Stimulated activated CD8-positive, alpha-beta memory T cell treated with anti-CD3 and anti-CD28 coated beads, Interleukin-12 subunit alpha, Interleukin-12 subunit beta, amount 100 ng/mL, for 1 hour (primary cell): ENCODE measurements at regions not wholly inside any gene's neighbourhood (a gene's known extent, or its start where the extent isn't known, plus 50 kb on each side); places are given as distances from the start of the nearest gene placed in this dataset.
"Not testable (repeated sequence)": the region's sequence is repeated elsewhere in the genome, so short reads cannot be mapped to it uniquely, and the experiment has no call there.

ENCODE experiments used
- DNase-seq: peaks from one replicate; pipeline ENCODE4 v3.0.0-alpha.2; 2020; ENCODE audit warnings: low read depth

DNA sequence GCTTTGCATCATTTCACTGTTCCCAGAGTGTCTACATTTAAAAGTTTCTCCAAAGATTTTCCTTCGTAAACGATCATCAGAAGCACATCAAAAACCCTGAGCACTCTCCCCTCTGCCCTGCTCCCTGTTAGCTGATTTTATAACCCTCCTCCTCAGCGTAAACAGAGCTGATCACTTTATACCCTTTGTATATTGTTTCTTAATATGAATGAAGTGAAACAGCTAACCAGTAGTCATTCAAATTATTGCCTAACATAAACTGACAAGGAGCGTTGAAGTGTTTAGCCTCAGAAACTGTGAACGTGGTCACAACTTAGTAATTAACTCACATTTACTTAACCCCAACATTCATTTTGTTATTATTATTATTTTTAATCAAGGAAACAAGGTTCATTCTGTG lies 160.0 kb upstream of the FOXF1 start:
- DNase-seq: no peak

DNA sequence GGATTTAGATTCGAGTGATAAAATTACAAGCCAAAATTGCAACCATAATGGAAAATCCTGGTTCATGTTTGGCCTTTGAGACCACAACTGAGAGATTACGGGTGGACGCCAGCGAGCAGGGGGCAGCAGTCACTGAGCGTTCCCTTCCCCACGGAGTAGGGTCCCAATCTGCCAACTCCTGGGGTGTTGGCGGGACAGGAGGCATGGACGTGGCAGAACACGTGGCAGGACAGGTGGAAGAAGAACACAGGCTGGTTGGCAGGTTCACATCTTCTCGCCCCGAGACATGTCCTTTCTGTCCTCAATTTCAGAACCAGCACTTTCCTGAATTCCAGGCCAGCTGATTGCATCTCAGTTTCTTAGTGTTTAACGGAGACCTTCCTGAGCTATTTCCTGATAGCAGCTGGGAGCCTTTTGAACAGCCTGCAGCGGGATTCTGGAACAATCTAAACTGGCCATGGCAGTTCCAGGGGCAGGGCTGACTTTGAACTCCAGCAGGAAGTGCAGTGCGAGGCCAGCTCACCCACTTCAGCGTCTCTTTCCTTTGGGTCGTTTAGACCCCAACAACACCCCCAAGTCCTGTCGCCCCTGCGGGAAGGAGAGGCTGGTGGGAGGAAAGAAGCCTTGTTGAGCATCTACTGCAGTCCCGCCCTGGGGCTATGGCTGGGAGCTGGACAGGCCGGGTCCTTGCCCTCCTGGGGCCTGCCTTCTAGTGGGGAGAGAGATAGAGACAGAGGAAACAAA lies 159.1 kb upstream of the FOXF1 start:
- no peak for DNase-seq

DNA sequence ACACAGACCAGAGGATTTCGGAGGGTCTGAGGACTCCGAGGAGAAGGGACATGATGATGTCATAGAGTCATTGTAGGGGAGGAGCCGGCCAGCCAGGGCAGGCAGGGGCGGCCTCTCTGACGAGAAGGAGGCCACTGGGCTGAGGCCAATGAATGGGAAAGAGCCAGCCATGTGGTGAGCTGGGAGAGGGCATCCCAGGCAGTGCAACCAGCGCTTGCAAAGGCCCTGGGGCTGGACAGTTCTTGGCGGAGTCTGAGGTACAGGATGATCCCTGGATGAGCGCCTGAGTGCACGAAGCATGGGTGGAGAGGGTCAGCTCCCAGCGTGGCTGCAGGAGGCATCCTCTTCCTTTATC lies 158.6 kb upstream of the FOXF1 start:
- not testable (repeated sequence) for DNase-seq

DNA sequence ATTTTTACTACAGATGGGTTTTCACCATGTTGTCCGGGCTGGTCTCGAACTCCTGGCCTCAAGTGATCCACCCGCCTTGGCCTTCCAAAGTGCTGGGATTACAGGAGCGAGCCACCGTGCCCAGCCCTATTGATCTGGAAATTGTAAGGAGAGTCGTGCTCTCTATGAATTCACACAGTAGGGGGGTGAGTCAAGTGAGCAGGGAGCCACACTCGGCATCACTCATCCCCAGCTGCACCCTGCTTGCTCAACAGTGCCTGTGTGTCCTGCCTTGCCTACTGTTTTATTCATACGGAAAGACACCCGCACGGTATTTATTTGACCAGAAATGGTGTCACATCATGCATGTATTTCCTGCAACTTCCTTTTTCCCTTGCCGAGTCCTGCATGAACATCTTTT lies 157.2 kb upstream of the FOXF1 start:
- DNase-seq: no peak

DNA sequence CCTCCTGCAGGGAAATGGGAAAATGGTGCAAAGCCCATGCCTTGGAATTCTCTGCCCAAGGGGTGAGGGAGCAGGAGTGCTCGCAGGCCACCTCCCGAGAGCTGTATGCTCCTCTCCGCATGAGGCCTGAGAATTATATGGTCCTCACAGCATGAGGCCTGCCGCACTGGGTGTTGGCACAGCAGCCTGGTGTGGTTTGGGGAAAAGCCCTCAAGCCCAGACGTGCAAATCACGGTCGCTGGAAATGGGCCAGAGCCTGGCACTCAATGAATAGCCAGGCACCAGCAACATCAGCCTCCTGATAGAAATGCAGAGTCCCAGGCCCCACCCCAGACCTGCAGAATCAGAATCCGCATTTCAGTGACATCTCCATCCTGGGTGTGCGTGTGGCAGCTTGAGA lies 156.4 kb upstream of the FOXF1 start:
- DNase-seq: no peak

DNA sequence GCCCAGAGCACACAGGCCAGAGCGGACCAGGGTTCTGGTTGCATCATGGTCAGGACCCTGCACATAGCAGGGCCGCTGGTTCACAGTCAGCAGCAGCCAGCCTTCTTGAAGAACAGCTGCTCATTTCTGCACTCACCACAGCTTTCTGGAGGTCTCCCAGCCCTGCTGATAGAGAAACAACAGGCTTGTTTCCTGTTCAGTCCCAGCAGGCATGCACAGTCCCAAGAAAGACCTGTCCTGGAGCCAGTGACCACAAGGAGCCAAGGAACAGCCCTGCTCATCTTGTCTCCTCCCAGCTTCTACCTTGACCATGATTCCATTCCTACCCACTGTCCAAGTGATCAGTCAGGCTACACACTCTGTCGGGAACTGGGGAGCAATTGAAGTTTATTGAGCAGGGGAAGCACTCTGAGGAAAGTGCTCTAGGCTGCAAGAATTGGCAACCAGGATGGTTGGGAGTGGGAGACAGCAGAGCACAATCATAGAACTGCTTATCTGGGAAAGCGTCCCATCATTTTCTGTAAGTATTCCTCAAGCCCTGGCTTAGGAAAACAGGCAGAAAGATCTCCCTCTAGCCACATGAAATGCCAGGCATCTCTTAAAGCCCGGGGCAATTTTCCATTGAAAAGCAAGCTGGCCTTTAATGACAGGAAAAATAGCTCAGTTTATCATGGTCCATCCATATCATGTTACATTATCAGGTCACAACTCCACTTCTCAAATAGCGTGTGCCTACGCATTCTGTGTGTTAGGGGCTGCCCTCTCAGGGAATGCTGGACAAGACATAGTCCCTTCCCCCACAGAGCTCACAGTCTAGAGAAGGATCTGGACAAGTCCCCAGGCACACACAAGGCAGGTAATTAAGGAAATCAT lies 155.4 kb upstream of the FOXF1 start:
- no peak for DNase-seq

GRCh38 chr16:86355531-86355930 lies 154.8 kb upstream of the FOXF1 start:
- DNase-seq: no peak

DNA sequence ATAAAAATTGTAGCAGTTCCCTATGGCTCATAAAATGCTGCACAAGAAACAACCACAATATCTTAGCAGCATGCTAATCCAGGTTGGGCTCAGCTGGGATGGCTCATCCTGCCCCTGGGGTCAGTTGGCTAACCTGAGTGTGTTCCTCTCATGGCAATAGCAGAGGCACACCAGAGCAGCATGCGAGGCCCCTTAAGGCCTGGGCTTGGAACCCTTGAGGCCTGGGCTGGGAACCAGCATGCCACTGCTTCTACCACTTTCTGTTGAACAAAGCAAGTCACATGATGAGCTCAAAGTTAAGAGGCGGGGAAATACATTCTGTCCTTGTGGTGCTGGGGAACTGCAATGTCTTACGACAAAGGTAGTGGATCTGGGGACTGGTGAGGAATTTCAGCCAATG lies 154.4 kb upstream of the FOXF1 start:
- no peak for DNase-seq

DNA sequence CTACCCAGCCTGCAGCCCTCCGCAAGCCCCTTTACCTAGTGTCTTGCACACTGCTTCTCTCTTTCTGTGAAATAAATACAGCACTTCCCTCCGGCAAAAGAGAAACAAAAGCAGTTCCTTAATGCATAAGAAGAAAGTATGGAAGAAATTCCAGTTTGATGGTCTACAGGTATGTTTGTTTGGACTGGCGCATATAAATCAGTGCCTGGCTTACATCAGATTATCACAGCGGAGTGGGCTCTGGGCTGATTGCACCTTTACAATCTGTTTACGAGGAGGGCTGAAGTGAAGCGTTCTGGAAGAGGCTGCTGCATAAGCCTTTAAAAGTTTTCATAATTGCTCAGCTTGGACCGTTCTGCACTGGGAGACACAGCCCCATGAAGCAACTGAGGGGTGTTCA lies 153.5 kb upstream of the FOXF1 start:
- no peak for DNase-seq

DNA sequence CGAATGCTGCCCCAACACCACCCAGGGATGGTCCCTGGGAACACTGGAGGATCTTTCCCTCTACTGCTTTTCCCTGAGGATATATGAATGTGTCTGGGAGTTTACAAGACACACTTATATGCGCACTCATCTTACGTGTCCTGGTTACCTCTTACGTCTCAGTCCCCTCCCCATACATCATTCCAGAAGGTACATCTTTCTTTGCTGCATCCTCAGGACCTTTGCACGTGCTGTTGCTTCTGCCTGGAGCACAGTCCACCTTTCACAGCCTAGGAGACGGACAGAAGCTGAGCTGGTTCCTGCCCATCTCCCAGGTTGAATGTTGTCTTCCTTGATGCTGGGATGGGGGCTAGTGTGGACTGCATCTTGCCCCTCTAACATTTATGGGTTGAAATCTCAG lies 153.0 kb upstream of the FOXF1 start:
- DNase-seq: no peak

- no peak for DNase-seq
Observed at GRCh38 chr16:86357950-86358349, 152.4 kb upstream of the FOXF1 start.

DNA sequence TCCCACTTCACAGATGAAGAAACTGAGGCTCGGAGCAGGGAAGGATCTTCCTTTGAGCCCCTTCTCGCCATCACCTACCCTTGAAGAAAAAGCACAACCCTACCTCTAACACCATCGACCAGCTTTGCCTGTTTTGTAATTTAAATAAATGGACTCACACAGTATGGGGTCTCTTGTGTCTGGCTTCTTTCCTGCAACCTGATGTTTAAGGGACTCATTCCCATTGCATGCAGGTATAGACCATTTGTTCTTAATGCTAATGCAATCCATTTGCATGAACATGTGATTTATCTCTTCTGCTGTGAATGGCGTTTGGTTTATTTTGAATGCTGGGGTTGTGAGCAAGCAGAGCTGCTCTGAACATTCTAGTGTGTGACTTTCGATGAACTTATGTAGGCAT lies 150.8 kb upstream of the FOXF1 start:
- DNase-seq: no peak

DNA sequence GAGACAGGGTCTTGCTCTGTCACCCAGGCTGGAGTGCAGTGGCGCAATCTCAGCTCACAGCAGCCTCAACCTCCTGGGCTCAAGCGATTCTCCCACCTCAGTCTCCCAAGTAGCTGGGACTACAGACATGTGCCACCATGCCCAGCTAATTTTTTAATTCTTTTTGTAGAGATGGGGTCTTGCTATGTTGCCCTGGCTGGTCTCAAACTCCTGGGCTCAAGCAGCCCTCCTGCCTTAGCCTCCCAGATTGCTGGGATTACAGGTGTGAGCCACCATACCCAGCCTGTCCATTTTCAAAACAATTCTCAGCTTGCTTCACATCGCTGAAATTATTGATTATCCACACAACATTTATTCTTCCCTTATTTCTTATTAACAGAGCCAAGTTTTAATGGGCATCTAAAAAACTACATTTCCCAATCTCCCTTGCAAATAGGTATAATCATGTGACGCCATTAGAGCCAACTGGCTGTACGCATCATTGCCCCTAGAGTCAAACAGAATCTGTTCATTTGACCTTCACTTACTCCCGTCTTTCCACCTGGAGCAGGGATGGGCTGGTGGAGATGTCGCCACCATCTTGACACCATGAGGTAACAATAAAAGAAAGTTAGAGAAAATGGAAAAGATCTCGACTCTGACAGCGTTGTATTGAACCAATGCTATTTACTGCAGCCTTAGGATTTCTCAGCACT lies 148.0 kb upstream of the FOXF1 start:
- no peak for DNase-seq

DNA sequence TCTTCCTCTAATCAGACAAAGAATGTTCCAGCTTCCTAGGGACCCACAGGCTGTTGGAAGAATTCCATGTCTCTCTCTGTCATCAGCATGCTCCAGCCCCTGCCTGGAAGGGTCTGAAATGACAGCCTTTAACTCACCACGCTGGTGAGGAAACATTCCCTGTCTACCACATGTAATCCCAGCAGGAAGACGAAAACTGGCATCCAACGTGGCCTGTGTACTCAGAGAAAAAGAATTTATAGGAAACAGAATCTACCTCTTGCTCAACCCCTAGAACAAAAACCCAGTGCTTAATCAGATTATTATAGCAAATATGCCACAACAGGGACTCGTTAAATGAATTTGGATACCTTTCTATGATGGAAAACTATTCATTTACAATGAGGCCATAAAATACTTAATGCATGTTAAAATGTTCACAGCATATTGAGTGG lies 147.3 kb upstream of the FOXF1 start:
- no peak for DNase-seq

DNA sequence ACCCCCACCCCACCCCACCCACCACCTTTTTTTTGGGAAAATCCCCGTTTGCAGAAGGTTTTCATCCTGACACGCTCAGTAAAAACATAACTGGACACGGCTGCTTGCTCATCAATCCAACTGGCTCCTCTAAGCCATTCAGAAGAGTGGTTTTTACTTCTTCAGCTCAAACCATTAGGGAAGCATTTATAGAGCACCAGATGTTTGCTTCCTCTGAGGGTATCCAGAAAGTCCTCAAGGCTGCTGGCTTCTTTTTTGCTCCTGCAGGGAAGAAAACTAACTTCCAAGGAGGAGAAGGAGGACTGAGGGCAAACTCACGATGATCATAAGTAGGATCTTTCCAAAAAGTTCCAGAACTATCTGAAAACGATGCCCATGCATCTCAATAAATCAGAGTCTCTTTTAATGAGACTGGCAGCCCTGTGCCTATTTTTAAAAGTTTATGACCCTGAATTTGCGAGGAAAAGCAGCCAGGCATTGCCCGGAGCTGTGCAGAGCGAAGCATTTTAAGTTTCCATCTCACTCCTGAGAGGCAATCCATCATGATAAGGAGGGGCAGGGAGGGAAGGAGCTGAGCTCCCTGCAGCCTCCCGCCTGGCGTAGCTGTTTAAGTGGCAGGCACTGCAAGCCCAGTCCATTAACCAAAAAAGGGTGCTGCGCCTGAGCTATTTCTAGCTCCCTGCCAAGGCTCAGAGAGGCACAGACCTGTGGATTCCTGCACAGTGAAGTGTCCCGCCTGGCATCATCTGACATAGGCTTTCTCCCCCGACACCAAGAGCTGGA lies 146.3 kb upstream of the FOXF1 start:
- DNase-seq: no peak

DNA sequence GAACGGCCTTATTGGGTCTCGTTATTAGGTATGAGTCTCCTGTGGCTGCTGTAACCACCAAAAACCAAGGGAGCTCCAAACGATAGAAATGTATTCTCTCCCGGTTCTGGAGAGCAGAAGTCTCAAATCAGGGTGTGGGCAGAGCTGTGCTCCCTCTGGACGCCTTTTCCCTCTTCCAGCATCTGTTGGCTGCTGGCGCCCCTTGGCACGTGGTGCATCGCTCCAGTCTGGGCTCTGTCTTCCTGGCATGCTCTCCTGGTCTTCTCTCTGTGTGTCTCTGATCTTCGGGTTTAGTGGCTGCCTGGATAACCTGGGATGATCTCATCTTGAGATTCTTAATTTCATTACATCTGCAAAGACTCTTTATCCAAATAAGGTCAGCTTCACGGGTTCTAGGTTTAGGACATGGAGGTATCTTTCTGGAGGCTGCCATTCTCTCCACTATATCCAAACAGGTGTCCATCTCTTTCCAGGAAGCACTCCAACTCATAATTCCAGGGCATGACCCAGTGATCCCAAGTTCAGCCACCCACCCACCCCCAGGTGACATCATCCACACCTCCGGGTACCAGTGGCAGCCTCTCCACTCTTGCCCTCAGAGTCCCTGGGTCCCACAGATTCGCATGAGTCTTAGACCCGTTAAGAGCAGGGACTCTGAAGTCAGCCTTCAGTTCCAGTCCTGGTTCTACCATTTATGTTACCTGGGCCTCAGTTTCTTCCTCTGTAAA lies 145.5 kb upstream of the FOXF1 start:
- DNase-seq: no peak

GRCh38 chr16:86365513-86366273 lies 144.6 kb upstream of the FOXF1 start:
- DNase-seq: no peak

DNA sequence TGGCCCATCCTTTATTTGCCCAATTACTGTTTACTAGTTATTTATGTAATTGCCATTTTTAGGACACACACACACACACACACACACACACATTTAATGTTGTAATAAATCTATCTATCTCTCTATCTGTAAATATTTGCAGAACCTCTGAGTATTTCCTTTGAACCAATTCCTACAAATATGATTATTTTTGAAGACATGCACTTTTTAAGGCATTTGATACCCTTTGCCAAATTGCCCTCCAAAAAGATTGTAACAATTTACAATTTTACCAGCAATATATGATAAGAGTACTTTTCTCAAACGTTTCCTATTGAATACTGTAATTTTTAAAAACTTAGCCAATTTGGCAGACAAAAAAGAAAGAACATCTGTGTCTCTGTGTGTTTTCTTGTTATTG lies 143.8 kb upstream of the FOXF1 start:
- DNase-seq: no peak

- DNase-seq: no peak
Observed at GRCh38 chr16:86367291-86368072, 142.8 kb upstream of the FOXF1 start.

DNA sequence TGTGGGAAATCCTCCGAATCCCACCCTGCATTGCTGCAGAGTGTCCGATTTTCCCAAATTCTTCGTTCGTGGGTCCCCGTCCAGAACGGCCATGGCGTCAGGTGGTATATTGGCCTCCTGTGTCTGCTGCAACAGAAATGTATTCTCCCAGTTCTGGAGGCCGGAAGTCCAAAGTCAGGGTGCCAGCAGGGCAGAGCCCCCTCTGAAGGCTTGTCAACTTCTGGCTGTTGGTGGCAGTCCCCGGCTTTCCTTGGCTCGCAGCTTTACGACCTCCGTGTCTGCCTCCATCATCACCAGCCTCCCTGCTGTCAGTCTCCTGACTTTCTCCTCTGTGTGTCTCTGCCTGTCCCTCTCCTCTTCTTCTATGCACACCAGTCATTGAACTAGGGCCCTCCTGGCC lies 142.1 kb upstream of the FOXF1 start:
- DNase-seq: no peak
